Glutamatergic neuron (in vitro differentiated cells): ENCODE measurements at regions not wholly inside any gene's neighbourhood (a gene's known extent, or its start where the extent isn't known, plus 50 kb on each side); places are given as distances from the start of the nearest gene placed in this dataset.

Experiments
- DNase-seq: peaks from one replicate; pipeline ENCODE4 v3.0.0; 2022
- H3K27ac Mint-ChIP-seq: one replicate; pipeline ENCODE4 v1.8.0; 2020; ENCODE audit warnings: mild to moderate bottlenecking, mixed read lengths, inconsistent platforms; ENCODE audit not compliant: unreplicated experiment
- H3K27me3 Mint-ChIP-seq: one replicate; pipeline ENCODE4 v1.8.0; 2020; ENCODE audit warnings: mild to moderate bottlenecking, moderate library complexity, mixed read lengths, inconsistent platforms; ENCODE audit not compliant: unreplicated experiment
- H3K36me3 Mint-ChIP-seq: one replicate; pipeline ENCODE4 v1.8.0; 2020; ENCODE audit warnings: mild to moderate bottlenecking, mixed read lengths, inconsistent platforms; ENCODE audit not compliant: unreplicated experiment
- H3K4me1 Mint-ChIP-seq: one replicate; pipeline ENCODE4 v1.8.0; 2020; ENCODE audit warnings: mild to moderate bottlenecking, low read depth, mixed read lengths, inconsistent platforms; ENCODE audit not compliant: unreplicated experiment
- H3K4me3 Mint-ChIP-seq: one replicate; pipeline ENCODE4 v1.8.0; 2020; ENCODE audit warnings: mild to moderate bottlenecking, mixed read lengths, inconsistent platforms; ENCODE audit not compliant: unreplicated experiment
- H3K9me3 Mint-ChIP-seq: one replicate; pipeline ENCODE4 v1.8.0; 2020; ENCODE audit warnings: mild to moderate bottlenecking, moderate library complexity, mixed read lengths, inconsistent platforms; ENCODE audit not compliant: unreplicated experiment
- TF ChIP-seq, protein P1 (sequence below): fragments of 200-600 bp; sonication (generic); IDR thresholded peaks from one replicate; pipeline ENCODE4 v1.5.0; 2021; ENCODE audit not compliant: partially characterized antibody, unreplicated experiment

DNA sequence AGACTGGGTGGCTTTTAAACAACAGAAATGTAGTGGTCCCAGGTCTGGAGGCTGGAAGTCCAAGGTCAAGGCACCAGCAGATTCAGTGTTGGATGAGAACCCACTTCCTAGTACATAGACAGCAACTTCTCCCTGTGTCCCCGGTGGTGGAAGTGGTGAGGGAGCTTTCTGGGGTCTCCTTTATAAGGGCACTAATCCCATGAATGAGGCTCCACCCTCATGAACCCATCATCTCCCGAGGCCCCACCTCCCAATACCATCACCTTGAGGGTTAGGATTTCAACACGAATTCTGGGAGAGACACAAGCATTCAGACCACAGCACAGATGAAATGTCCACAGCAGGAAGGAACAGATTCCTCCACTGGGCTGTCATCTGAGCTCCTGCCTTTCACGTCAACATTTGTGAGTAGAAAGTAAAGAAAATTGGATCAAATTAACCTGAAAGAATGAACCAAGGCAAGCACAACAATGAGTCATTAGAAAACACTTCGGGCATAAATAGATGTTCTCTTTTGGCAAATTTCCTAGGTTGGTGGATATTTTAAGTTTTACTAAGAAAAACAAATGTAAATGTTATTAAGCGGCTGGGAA lies 130.7 kb downstream of the RNASET2 start:
- Mint-ChIP-seq H3K27ac (no peak overlapping the region), H3K36me3 (no peaks in the 10 kb centered on the region)
- DNase-seq, result no peak

DNA sequence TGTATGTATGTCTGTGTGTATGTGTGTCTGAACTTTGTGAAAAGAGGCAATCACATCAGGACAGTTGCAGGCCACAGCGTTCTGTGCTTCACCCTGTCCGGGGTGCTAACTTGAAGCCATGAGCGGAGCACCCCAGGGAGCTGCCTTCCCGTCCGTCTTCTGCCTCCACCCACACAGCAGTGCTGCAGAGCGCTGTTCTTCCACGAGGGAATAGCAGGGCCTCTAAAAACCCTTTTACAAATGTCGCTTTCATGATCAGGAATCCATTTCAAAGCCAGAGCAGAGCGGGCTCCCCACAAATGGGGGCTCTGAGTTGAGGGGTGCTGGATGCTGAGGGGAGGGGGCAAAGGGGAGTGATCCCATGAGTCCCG lies 131.5 kb downstream of the RNASET2 start:
- no peak overlapping the region for H3K4me3 Mint-ChIP-seq
- H3K27me3 Mint-ChIP-seq, result no peaks in the 10 kb centered on the region
- no peak for DNase-seq
- H3K27ac Mint-ChIP-seq, result no peak overlapping the region
- TF ChIP-seq, protein P1, sequence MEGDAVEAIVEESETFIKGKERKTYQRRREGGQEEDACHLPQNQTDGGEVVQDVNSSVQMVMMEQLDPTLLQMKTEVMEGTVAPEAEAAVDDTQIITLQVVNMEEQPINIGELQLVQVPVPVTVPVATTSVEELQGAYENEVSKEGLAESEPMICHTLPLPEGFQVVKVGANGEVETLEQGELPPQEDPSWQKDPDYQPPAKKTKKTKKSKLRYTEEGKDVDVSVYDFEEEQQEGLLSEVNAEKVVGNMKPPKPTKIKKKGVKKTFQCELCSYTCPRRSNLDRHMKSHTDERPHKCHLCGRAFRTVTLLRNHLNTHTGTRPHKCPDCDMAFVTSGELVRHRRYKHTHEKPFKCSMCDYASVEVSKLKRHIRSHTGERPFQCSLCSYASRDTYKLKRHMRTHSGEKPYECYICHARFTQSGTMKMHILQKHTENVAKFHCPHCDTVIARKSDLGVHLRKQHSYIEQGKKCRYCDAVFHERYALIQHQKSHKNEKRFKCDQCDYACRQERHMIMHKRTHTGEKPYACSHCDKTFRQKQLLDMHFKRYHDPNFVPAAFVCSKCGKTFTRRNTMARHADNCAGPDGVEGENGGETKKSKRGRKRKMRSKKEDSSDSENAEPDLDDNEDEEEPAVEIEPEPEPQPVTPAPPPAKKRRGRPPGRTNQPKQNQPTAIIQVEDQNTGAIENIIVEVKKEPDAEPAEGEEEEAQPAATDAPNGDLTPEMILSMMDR, result no peak
- no peaks in the 10 kb centered on the region for H3K36me3 Mint-ChIP-seq
- H3K4me1 Mint-ChIP-seq, result no peaks in the 10 kb centered on the region
- no peaks in the 10 kb centered on the region for H3K9me3 Mint-ChIP-seq

More for the DNA sequence above, 130.7 kb downstream of the RNASET2 start:
- TF ChIP-seq, protein P1, result no peak
- H3K4me1 Mint-ChIP-seq, result no peaks in the 10 kb centered on the region
- H3K4me3 Mint-ChIP-seq, result no peak overlapping the region
- no peaks in the 10 kb centered on the region for H3K9me3 Mint-ChIP-seq
- no peaks in the 10 kb centered on the region for H3K27me3 Mint-ChIP-seq

DNA sequence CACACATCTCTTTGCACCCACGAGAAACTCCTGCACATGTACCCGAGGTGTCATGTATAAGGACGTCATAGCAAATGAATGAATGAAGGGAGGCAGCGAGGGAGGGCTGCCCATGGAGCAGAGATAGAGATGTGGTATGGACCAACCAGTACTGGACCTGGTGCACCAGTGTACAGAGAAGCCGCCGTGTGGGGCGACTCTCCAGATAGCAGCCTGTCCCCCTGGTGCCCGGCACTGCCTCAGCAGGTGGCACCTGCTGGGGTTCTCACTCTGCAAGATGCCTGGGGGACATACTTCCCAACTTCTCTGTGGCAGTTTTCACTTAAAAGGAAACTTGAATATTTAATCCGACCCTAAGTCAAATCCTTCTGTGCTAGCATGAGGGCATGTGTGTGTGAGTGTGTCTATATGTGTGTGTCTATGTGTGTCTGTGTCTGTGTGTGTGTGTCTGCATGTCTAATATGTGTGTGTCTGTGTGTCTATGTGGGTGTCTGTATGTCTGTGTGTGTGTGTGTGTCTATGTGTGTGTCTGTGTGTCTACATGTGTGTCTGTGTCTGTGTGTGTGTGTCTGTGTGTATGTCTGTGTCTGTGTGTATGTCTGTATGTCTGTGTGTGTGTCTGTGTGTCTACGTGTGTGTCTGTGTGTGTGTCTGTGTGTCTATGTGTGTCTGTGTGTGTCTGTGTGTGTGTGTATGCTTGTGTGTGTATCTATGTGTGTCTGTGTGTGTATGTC lies 132.0 kb downstream of the RNASET2 start:
- TF ChIP-seq, protein P1, result no peak
- Mint-ChIP-seq H3K4me3 (no peak overlapping the region), H3K36me3 (no peaks in the 10 kb centered on the region), H3K4me1 (no peaks in the 10 kb centered on the region), H3K27ac (no peak overlapping the region), H3K9me3 (no peaks in the 10 kb centered on the region), H3K27me3 (no peaks in the 10 kb centered on the region)
- DNase-seq, result no peak

DNA sequence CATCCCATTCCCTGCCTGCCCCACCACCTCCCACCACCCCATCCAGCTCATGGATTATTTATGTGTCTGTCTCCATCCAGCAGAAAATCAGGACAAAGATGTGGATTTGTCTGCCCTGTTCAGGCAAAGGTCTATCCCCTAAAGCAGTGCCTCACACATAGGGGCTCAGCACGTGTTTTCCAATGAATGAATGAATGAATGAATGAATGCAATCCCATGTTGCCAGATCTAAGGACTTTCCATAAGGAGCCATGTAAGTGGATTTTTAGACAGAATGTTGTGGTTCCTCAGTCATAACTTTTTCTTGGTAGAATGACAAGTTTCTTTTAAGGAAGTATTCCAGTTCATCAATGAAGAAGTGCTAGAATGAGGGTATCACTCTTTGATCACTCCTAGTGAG lies 133.7 kb downstream of the RNASET2 start:
- DNase-seq, result no peak
- no peaks in the 10 kb centered on the region for H3K36me3 Mint-ChIP-seq
- TF ChIP-seq, protein P1, result no peak
- H3K4me1 Mint-ChIP-seq, result no peaks in the 10 kb centered on the region
- H3K9me3 Mint-ChIP-seq, result no peaks in the 10 kb centered on the region
- H3K4me3 Mint-ChIP-seq, result no peak overlapping the region
- H3K27me3 Mint-ChIP-seq, result no peaks in the 10 kb centered on the region
- H3K27ac Mint-ChIP-seq, result no peak overlapping the region

- Mint-ChIP-seq H3K27me3 (no peaks in the 10 kb centered on the region), H3K4me1 (no peaks in the 10 kb centered on the region), H3K36me3 (no peaks in the 10 kb centered on the region), H3K4me3 (no peak overlapping the region), H3K27ac (no peak overlapping the region), H3K9me3 (peaks cover 1% of the 10 kb centered on the region)
- DNase-seq, result no peak
- TF ChIP-seq, protein P1, result no peak
These were observed 135.9 kb downstream of the RNASET2 start for GRCh38 chr6:166820483-166820882.
